Umbilical cord (tissue), 1 donor: ENCODE measurements at regions not wholly inside any gene's neighbourhood (a gene's known extent, or its start where the extent isn't known, plus 50 kb on each side); places are given as distances from the start of the nearest gene placed in this dataset.
"Not testable (repeated sequence)": the region's sequence is repeated elsewhere in the genome, so short reads cannot be mapped to it uniquely, and the experiment has no call there.

Experiments used
- DNase-seq: peaks from one replicate; pipeline ENCODE4 v3.0.0-alpha.2; 2015; ENCODE audit warnings: low spot score

- no peak for DNase-seq
Measured at GRCh38 chr6:125431971-125432370, 130.2 kb upstream of the HDDC2 start.

DNA sequence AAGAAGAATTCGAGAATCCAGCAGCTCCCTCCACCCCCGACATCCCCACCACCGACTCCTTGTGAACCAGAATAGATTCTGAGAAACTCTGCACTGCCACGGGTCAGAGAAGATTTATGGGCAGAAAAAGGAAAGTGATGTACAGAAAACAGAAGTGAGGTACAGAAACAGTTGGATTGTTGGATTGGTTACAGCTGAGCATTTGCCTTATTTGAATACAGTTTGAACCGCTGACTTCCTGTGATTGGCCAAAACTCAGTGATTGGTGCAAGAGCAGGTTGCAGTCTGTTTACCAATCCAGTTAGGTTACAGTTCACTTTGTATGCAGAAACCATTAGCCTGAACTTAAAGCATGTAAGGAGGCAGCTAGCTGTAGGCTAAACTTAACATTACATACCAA lies 131.2 kb upstream of the HDDC2 start:
- peak; percentile 42 for DNase-seq

DNA sequence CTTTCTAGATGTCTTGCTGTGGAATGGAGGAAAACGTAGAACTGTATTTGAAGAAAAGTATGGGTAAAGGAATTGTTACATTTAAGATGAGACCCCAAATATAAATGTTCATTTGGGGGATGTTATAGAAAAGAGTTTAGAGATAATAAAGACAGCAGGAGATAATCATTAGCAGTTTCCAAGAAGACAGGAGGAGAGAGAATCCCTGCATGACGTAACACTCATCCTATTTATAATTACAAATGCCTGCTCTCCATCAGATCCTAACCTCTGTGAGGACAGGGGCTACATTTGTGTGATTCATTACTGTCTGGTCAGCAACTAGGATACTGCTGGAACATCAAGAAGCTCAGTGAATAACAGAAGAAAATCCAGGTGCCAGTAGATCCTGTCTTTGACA lies 133.0 kb upstream of the HDDC2 start:
- no peak for DNase-seq

- no peak for DNase-seq
Measured at GRCh38 chr6:125439512-125439911, 137.7 kb upstream of the HDDC2 start.

DNA sequence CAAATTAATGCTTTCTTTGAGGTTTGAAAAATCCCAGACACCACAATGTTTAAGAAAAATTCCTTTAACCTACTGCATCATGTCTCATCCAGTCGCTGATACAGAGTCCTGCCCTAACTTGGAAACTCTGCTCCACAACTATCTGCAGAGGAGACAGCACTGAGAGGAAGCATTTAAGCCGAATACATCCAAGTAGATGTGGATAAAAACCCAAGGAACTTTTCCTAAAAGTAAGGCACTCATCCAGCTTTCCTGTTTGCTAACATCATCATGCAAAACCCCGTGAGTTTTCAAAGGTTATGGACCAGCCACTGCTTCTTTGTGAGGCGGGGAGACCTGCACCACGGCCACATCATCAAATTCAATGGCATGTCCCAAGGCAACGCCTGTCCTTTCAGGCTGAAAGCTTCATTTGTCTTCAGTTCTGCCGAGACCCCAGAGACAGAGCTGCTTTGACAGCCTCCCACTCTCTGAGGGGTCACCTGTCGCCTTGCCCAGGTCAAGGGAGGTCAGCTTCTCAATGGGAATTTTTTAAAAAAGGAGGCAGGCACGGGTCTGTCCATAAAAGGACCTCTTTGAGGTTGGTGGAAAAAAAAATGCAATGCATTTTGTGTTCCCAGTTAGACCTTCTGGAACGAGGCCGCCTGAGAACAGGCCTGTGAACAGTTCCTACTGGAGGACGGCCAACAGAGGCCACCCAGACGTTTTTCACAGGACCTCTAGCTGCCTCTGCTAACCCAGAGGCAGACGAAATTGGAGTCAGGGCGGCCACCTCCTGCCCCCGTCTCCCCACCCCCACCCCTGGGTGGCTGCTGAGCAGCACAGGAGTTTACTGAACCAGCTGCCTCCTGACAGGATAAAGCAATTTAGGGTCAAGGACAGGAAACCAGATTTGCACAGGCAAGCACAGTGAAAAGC lies 142.5 kb upstream of the HDDC2 start:
- DNase-seq: peak; percentile 90

DNA sequence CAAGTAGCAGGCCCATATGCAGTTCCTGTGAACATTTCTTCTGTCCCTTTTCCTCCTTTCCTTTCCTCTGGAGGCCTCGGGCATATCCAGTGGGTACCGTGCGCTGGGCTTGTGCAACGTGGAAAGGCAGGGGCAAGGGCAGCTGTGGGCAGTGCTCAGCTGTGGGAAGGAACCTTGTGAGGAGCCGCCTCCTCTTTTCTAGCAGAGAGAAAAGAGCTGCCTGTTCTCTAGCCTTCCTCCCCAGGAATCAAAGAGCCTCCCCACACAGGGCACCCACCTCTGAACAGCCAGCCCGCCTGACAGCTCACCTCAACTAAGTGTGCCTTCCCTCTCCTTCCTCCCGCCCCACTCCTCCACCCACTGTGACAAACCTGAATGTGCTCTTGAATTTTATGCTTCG lies 143.3 kb upstream of the HDDC2 start:
- no peak for DNase-seq

DNA sequence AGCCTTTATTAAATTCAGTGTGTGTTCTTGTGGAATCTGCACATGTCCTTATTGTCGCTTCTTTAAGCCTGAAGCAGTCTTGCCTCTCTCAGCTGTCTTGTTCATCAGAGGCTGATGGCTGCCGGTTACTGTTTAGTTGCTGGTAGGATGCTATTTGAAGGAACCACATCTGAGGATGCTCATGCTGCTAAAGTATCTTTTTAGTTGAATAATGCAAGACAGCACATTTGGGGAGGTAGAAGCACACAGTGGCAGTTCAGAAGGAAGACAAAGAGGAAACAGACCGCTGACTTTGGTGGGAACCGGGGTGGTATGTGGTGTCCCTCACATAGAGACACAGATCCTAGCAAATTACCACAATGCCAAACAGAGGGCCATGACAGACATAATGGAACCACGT lies 144.2 kb upstream of the HDDC2 start:
- DNase-seq: no peak

DNA sequence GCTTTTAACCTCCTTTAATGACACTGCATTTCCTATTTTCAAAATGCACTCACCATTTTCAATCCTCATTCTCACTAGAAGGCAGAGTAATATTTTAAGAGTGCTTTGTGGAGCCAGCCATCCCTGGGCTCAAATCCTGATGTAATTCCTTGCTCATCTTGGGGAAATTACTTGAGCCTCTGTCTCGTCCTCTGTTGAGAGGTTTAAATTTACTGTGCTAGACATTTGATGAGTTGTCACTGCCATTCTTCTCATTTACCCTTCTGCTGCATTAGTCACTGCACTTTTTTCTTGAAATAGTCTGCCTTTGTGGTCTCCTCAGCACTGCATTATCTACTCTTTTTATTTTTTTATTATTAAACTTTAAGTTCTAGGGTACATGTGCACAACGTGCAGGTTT lies 150.0 kb upstream of the HDDC2 start:
- DNase-seq: no peak

- no peak for DNase-seq
Measured at GRCh38 chr6:125453516-125453915, 151.7 kb upstream of the HDDC2 start.

DNA sequence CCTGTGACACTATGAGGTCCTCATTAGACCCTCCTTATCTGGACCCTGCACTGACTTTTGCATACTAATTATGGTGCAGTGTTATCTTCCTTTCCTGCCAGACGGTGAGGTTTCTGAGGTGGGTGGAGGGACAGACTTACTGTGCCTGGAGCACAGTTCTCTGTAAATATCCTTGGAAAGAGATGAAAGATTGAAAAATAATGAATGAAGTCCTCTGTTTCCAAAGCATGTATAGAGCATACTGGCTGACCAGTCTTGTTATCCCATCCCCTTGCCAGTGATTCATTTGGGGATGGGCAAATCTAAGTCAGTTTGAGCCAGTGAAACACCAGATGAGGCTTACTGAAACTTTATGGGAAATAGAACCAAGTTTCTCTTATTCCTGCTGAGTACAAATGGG lies 152.6 kb upstream of the HDDC2 start:
- DNase-seq: no peak

DNA sequence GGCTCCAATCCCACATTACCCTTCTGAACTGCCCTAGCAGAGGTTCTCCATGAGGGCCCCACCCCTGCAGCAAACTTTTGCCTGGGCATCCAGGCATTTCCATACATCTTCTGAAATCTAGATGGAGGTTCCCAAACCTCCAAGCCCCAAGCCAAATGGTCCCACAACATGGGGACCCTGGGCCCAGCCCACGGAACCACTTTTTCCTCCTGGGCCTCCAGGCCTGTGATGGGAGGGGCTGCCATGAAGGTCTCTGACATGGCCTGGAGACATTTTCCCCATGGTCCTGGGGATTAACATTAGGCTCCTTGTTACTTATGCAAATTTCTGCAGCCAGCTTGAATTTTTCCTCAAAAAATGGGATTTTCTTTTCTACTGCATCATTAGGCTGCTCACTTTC lies 156.7 kb upstream of the HDDC2 start:
- not testable (repeated sequence) for DNase-seq

GRCh38 chr6:125465332-125465731 lies 163.6 kb upstream of the HDDC2 start:
- not testable (repeated sequence) for DNase-seq

GRCh38 chr6:125469915-125470314 lies 168.1 kb upstream of the HDDC2 start:
- peak; percentile 50 for DNase-seq

DNA sequence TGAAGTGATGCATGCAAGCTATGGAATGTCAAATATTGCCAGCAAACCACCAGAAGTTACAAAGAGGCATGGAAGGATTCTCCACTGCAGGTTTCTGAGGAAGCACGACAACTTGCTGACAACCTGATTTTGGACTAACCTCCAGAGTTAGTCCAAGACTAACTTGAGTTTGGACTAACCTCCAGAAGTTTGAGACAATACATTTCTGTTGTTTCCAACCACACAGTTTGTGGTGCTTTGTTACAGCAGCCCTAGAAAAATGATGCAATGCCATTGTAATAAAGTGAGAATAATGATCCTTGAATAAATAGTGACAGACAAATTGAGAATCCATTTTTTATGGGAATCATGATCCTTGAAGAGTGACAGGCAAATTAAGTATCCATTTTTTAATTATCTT lies 169.9 kb upstream of the HDDC2 start:
- no peak for DNase-seq

DNA sequence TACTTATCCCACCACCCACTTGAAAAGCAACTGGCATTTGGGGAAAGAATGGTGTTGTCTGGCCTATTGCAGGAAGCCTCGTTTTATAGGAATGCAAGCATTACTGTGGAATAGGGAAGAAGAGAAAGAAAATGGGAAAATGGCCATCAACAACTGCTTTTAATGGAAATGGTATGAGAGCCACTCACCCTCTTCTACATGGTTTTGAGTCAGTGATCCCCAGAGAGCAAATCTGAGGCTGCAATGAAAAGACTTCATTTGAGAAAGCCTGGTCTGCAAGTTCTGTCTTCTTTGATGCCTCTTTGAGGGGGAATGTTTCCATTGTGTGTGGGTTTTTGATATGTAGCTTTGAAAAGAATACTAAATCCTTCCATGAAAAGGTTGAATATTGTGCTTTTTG lies 172.3 kb upstream of the HDDC2 start:
- no peak for DNase-seq

DNA sequence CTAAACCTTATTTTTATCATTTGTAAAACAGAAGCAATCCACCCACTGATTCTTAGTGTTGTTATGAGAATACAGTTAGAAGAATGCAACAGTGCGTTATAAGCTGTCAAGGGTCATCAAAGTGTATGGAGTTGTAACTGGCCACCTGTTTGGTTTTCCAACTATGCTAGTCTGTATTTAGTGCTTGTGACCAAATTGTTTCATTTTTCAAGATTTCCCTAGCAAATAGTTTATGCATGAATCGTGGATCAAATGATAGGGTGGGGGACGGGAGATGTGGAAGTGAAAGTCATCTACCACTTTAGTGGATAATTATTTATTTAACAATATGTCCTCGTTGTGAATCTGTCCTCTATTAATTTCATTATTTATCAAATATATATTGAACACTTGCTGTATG lies 175.4 kb upstream of the HDDC2 start:
- DNase-seq: no peak

DNA sequence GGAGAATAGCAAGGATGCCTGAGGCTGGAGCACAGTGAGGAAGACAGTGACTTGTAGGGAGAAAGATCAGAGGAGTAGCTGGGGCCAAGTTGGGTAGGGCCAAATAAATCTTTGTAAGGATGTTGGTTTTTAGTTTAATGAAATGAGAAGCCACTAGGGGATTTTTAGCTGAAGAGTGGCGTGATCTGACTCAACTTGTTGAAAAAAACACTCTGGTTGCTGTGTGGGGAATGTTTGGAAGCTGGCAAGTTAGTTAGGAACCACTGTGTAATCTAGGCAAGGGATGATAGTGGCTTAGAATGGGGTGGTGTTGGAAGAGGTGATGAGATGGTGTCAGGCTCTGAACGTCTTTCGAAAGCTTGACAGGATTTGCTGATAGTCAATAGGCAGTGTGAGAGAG lies 176.1 kb upstream of the HDDC2 start:
- DNase-seq: peak; percentile 78

GRCh38 chr6:125480146-125480545 lies 178.4 kb upstream of the HDDC2 start:
- peak; percentile 22 for DNase-seq

DNA sequence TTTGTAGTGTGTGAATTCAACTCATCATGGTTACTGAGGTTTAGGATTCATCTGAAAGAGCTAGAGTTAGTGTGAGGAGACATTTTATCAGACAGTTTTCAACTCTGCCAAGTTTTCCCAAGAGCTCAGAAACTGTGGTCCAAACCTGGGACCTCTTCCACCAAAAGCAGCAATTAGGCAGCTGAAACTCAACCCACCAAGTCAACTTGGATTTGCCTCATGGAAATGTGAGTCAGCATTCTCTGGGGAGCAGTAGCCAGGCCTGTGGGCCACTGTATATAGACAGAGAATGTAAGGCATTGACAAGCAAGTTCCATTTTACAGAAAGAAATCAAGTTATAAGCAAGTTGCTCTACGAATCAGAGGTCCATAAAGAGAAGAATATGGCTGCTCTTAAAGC lies 178.8 kb upstream of the HDDC2 start:
- DNase-seq: peak; percentile 17

DNA sequence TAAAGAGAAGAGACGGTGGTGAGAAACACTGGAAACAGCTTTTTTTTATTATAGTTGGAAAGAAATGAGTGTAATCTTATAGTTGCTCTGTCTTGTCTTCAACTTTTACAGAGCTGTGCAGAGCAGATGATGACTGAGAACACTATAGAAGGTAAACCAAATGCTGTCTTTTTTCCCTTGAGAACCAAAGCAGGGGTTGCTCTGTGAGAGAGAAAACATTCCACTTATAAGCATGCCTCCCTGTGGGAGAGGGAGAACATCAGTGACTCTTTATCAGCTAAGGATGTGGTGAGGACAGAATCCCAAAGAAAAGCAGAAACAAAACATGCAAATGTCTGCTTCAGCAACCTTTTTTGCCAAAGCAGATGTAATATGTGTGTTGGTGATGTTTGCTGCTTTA lies 179.3 kb upstream of the HDDC2 start:
- peak; percentile 71 for DNase-seq

GRCh38 chr6:125485757-125486156 lies 184.0 kb upstream of the HDDC2 start:
- DNase-seq: no peak

DNA sequence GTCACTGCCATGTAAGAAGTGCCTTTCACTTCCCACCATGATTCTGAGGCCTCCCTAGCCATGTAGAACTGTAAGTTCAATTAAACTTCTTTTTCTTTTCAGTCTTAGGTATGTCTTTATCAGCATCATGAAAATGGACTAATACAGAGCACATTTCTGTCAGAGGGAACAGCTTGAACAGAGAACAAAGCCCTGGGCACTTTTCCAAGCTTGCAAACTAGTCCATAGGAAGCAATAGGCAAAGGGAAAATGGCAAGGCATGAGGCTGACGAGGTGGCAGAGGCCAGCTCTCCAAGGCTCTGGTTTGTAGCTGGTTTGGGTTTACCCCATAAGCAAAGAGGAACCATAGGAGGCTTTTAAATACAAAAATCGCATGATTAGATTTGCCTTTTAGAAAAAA lies 185.1 kb upstream of the HDDC2 start:
- no peak for DNase-seq

GRCh38 chr6:125489579-125490285 lies 188.0 kb upstream of the HDDC2 start:
- no peak for DNase-seq
